ENCODE measurements at regions not wholly inside any gene's neighbourhood (a gene's known extent, or its start where the extent isn't known, plus 50 kb on each side); places are given as distances from the start of the nearest gene placed in this dataset.

GRCh38 chr13:62139597-62139996 lies 723.9 kb upstream of the PCDH20 start:
- H3K27me3 ChIP-seq (ENCODE audit: insufficient read depth, low read length): no peaks in the 10 kb centered on the region

More at GRCh38 chr13:62139597-62139996, 723.9 kb upstream of the PCDH20 start:
- H2BK120ac ChIP-seq (ENCODE audit: low read depth, low read length, poor library complexity, severe bottlenecking): no peak overlapping the region
- H3K27ac Mint-ChIP-seq: no peak overlapping the region
- H3K9me3 ChIP-seq (ENCODE audit: control insufficient read depth, low read depth, low read length): no peaks in the 10 kb centered on the region
- no peak for DNase-seq
- no peaks in the 10 kb centered on the region for H3K79me2 ChIP-seq (ENCODE audit: insufficient read depth, low read length)
- no peaks in the 10 kb centered on the region for H4K20me1 ChIP-seq (ENCODE audit: control insufficient read depth, insufficient read depth, insufficient read length)
- H2BK15ac ChIP-seq (ENCODE audit: low read depth, low read length): no peak overlapping the region
- H3K27me3 Mint-ChIP-seq (ENCODE audit: low read depth): no peaks in the 10 kb centered on the region; the same call in 1 of the 2 replicates
- H3K23me2 ChIP-seq (ENCODE audit: insufficient read length, low read depth, low read length, poor library complexity, severe bottlenecking): no peaks in the 10 kb centered on the region
- H3K14ac ChIP-seq (ENCODE audit: insufficient read depth, low read length): no peak overlapping the region
- no peak overlapping the region for H4K91ac ChIP-seq (ENCODE audit: insufficient read length, low read depth, low read length)
- H2BK20ac ChIP-seq (ENCODE audit: low read depth, low read length, poor library complexity, severe bottlenecking): no peak overlapping the region
- no peak overlapping the region for H3K27ac ChIP-seq (ENCODE audit: insufficient read length, low read depth, low read length)
- no peaks in the 10 kb centered on the region for H3K4me1 ChIP-seq (ENCODE audit: insufficient read depth, low read length)
- no peak overlapping the region for H3K18ac ChIP-seq (ENCODE audit: insufficient read length, low read depth, low read length)
- H3T11ph ChIP-seq (ENCODE audit: low read length): no peak overlapping the region
- peaks cover 0 to 13% (median 5%) of the 10 kb centered on the region in 3 experiments; a peak in 5 of 7 replicates for H3K36me3 Mint-ChIP-seq (ENCODE audit: insufficient read depth in 1 of 3, low read depth in 3 of 3)
- H2AK5ac ChIP-seq (ENCODE audit: insufficient read length, low read length): no peak overlapping the region
- no peak for TF ChIP-seq CTCF (conservative IDR thresholded peaks at IDR 0.05)
- H2BK12ac ChIP-seq (ENCODE audit: insufficient read length, low read depth, low read length): no peak overlapping the region
- no peak overlapping the region for H2BK5ac ChIP-seq (ENCODE audit: insufficient read length, low read length)
- no peak overlapping the region for H3K9ac ChIP-seq (ENCODE audit: extremely low read depth, insufficient read length, low read length)
- no peak overlapping the region for H3K4ac ChIP-seq (ENCODE audit: low read depth, low read length)
- H3K56ac ChIP-seq (ENCODE audit: insufficient read length, low read depth, low read length): no peak overlapping the region
- H2AFZ ChIP-seq (ENCODE audit: low read length): no peak overlapping the region
- H3K4me1 Mint-ChIP-seq: no peaks in the 10 kb centered on the region
- peaks cover 5 to 18% of the 10 kb centered on the region in 2 experiments for H3K9me3 Mint-ChIP-seq
- no peak overlapping the region for H4K8ac ChIP-seq (replicated peaks; ENCODE audit: insufficient read length, low read depth, low read length)
- no peak overlapping the region for H4K5ac ChIP-seq (ENCODE audit: insufficient read length, low read depth, low read length)
- H3K4me3 Mint-ChIP-seq: no peak overlapping the region
- H3K23ac ChIP-seq (ENCODE audit: insufficient read length, low read depth, low read length): no peak overlapping the region
- no peak overlapping the region for H3K4me2 ChIP-seq (ENCODE audit: insufficient read depth, insufficient read length, low read length)
- no peaks in the 10 kb centered on the region for H3K79me1 ChIP-seq (ENCODE audit: insufficient read depth, low read depth, low read length, poor library complexity, severe bottlenecking)
